GM20000 (cell line): ENCODE measurements at regions not wholly inside any gene's neighbourhood (a gene's known extent, or its start where the extent isn't known, plus 50 kb on each side); places are given as distances from the start of the nearest gene placed in this dataset.

Experiments
- DNase-seq: peaks from one replicate; pipeline ENCODE4 v3.0.0; 2012; ENCODE audit warnings: low spot score
- TF ChIP-seq, protein P1 (sequence below): IDR thresholded peaks from 2 replicates; pipeline ENCODE4 v1.5.1; 2012; ENCODE audit warnings: mild to moderate bottlenecking, control low read depth; ENCODE audit errors: extremely low read depth, missing control alignments

DNA sequence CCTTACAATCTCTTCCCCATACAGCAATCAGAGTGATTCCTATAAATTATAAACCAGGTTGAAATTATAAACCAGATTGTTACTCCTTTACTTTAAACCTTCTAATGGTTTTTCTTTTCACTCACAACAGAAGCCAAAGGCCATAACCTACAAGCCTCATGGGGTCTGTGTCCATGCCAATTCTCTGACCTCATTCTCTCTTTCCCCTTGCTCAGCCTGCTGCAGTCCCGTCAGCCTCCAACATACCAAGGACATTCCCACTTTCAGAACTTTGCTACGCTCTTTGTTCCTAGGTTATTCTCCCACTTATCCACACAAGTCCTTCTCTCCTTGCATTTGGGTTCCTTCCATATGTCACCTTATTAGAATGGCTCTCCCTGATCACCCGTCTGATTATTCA lies 277.9 kb upstream of the TCF21 start:
- no peak for DNase-seq
- TF ChIP-seq, protein P1, sequence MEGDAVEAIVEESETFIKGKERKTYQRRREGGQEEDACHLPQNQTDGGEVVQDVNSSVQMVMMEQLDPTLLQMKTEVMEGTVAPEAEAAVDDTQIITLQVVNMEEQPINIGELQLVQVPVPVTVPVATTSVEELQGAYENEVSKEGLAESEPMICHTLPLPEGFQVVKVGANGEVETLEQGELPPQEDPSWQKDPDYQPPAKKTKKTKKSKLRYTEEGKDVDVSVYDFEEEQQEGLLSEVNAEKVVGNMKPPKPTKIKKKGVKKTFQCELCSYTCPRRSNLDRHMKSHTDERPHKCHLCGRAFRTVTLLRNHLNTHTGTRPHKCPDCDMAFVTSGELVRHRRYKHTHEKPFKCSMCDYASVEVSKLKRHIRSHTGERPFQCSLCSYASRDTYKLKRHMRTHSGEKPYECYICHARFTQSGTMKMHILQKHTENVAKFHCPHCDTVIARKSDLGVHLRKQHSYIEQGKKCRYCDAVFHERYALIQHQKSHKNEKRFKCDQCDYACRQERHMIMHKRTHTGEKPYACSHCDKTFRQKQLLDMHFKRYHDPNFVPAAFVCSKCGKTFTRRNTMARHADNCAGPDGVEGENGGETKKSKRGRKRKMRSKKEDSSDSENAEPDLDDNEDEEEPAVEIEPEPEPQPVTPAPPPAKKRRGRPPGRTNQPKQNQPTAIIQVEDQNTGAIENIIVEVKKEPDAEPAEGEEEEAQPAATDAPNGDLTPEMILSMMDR: no peak

DNA sequence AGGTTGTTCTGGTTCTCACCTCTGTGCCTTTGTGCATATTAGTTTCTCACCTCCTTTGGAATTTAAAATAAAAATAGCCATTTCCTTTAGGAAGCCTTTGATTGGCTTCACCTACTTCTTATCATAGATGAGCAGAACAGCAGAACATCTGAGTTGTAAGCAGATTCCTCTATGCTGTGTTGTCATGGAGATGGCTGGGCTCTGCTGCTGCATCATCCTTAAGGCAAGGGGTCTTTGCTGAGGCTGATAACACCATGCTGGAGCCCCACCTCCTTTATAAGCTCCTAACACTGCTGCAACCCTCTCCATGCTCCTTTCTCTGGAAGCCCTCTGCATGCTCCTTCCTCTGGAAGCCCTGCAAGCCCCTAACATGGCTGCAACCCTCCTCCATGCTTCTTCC lies 276.5 kb upstream of the TCF21 start:
- no peak for DNase-seq
- TF ChIP-seq, protein P1: no peak

DNA sequence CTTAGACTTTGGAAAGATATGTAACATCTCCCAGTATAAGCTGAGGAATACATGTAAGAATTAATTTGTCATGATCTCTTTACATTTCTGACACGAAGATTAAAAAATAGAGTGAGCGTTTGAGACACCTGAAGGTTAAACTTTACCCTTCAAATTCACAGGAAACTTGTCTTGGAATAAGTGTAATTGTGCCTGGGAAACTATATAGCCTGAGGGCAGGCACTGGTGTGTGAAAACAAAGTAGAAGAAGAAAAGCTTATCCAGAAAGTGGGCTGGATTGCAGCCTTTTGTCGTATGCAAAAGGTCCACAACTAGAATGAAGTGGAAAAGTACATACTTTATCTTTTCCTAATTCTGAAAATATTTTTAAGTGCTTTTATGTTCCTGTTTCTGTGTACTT lies 275.7 kb upstream of the TCF21 start:
- DNase-seq: no peak
- TF ChIP-seq, protein P1: no peak

DNA sequence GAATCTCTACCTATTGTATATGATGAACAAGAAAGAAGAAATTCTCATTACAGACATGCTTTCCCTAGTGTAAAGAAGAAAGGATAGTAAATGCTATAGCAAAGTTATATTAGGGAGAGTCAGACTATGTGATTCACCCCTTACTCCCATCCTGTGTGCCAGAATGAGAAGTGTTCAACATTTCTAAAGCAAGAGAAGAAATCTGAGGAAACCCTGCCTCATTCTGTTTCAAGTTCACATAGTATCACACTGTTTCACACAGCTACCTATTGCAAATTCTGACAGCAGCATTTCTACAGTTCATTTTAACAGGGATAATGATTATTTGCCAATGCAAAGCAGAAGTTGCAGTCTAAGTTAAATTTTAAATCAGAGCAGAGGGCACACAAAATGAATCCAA lies 267.2 kb upstream of the TCF21 start:
- TF ChIP-seq, protein P1: no peak
- DNase-seq: no peak

DNA sequence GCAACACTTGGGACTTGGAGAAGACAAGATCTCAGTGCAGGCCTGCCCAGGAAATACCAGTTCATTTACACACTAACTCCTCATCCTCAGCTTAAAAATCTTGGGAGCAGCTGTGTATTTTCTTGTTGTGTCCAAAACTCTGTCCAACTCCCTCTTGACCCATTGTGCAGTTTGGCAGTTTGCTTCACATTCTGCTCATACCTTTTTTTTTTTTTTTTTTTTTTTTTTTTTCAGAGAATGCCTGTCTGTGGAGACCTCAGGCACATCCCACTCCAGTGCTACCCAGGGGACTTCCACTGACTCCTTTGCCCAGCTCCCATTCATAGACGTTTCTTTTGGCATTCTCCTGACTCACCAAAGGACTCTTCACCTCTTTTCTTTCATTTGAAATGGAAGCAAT lies 265.8 kb upstream of the TCF21 start:
- TF ChIP-seq, protein P1: no peak
- no peak for DNase-seq

DNA sequence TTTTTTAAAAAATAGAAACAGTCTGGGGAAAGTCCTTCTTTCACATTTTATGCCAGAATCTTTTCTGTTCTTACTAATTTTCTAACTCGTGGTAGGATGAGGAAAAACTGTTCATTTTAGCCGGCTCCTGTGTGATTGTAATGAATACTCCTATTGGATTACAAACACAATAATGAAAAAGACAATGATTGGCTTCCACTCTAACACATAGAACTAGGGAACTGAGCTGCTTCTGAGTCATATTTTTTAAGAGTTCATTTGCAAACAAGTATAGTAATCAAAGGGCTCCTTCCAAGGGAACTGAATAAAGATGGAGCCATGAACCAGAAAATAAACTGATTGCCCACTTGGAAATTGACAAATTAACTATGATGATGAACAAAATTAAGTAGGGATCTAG lies 265.3 kb upstream of the TCF21 start:
- TF ChIP-seq, protein P1: no peak

DNA sequence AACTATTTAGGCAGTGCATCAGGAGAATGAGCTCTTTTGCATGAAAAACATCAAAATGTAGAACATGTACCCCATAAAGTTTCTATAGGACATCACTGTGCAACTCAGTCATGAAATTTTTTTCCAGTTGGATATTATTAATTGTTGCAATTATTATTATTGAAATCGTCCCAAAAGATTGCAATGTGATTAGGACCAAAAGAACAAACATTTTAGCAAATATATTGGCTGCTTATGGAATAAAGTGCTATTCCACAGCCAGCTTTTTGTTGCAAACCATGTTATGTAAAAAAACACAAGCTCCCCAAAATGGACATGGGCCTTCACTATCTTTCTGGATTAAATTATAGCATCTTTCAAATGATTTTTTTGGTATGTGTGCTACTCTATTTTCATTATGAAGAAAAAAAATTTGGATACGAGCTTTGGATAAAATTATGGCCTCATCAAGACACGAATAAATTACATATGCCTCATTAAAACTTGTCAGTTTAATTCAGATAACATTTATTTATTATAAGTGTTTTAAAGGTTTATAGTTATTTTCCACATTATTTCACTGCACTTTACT lies 262.7 kb upstream of the TCF21 start:
- TF ChIP-seq, protein P1: no peak
- no peak for DNase-seq

More for the DNA sequence above, 265.3 kb upstream of the TCF21 start:
- no peak for DNase-seq
